Body of pancreas (tissue), 4 donors: ENCODE measurements at regions not wholly inside any gene's neighbourhood (a gene's known extent, or its start where the extent isn't known, plus 50 kb on each side); places are given as distances from the start of the nearest gene placed in this dataset.
"Not testable (repeated sequence)": the region's sequence is repeated elsewhere in the genome, so short reads cannot be mapped to it uniquely, and the experiment has no call there.

ENCODE experiments used
- ATAC-seq: fragments of 150-250 bp; one replicate; pipeline ENCODE4 v1.9.1; 2016
- DNase-seq, 4 donors: peaks; one replicate each; pipeline ENCODE4 v3.0.0-alpha.2; 2019
- H3K27ac ChIP-seq, 4 donors: fragments of 200-600 bp; sonication (generic); 1 replicate in 3 of 4; 2 replicates in 1 of 4; pipeline versions ENCODE4 v1.5.1 to v1.6.1; 2016 to 2019; ENCODE audit warnings: mild to moderate bottlenecking in 1 of 4, mixed read lengths in 1 of 4, moderate library complexity in 1 of 4
- H3K27me3 ChIP-seq, 2 donors: fragments of 200-600 bp; sonication (generic); one replicate each; pipeline ENCODE4 v1.6.0; 2016; ENCODE audit warnings: mild to moderate bottlenecking in 1 of 2
- H3K36me3 ChIP-seq, 2 donors: fragments of 200-600 bp; sonication (generic); replicated peaks in 1 of 2; 2 replicates each; pipeline ENCODE4 v1.5.1; 2016; ENCODE audit warnings: low read depth in 2 of 2; ENCODE audit not compliant: insufficient read depth in 1 of 2
- H3K4me1 ChIP-seq: fragments of 200-600 bp; sonication (generic); one replicate; pipeline ENCODE4 v1.6.0; 2016
- H3K4me3 ChIP-seq, 2 donors: fragments of 200-600 bp; sonication (generic); 1 replicate in 1 of 2; 2 replicates in 1 of 2; pipeline ENCODE4 v1.5.1; 2016 to 2019
- H3K9me3 ChIP-seq, 3 donors: fragments of 200-600 bp; sonication (generic); 1 replicate in 2 of 3; 2 replicates in 1 of 3; pipeline ENCODE4 v1.5.1; 2016
- POLR2A ChIP-seq, 3 donors: fragments of 450-650 bp; IDR thresholded peaks; one replicate each; pipeline ENCODE4 v1.6.1; 2016; ENCODE audit warnings: antibody characterized with exemption in 3 of 3, mild to moderate bottlenecking in 2 of 3
- WGBS, 2 donors: methylation state at CpG; one replicate each; pipeline ENCODE4 v1.1.5; 2017; 5-methylcytosine and 5-hydroxymethylcytosine counted together
- intact Hi-C: fragments of 100-400 bp; cut with DNase I; formaldehyde crosslinking; loops from one replicate; pipeline ENCODE4 v1.15.1; 2023
- TF ChIP-seq, protein P1 (sequence below), 7 experiments: fragments of 450-650 bp in 4 of 7; fragments of 200-600 bp in 3 of 7; sonication (generic) in 3 of 7; IDR thresholded peaks; one replicate each; pipeline ENCODE4 v1.5.1; 2016 to 2019; ENCODE audit warnings: antibody characterized with exemption in 7 of 7

DNA sequence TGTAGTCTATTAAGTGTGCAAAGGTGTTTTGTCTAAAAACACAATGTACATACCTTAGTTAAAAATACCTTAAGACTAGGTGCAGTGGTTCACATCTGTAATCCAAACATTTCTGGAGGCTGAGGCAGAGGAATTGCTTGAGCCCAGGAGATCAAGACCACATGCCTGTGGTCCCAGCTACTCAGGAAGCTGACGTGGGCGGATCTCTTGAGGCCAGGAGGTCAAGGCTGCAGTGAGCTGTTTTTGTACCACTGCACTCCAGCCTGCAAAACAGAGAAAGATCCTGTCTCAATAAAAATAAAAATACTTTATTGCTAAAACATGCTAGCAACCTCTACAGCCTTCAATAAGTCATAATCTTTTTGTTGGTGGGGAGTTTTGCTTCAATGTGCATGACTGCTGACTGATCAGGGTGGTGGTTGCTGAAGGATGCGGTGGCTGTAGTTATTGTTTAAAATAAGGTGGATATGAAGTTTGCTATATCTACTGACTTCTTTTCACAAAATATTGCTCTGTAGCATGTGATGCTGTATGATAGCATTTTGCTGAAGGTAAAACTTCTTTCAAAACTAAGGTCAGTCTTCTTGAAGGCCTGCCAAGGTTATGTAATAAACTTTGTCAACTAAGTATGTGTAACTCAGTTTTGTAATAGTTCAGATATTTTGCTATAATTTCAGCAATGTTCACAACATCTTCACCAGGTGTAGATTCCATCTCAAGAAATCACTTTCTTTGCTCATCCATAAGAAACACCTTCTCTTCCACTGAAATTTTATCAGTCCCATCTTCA is 1238.0 kb upstream of the NRXN1 start:
- no peak for ATAC-seq
- no peaks in the 10 kb centered on the region for H3K4me1 ChIP-seq
- H3K4me3 ChIP-seq = no peak overlapping the region
- no peaks in the 10 kb centered on the region for H3K9me3 ChIP-seq
- H3K36me3 ChIP-seq = no peaks in the 10 kb centered on the region
- TF ChIP-seq, protein P1, sequence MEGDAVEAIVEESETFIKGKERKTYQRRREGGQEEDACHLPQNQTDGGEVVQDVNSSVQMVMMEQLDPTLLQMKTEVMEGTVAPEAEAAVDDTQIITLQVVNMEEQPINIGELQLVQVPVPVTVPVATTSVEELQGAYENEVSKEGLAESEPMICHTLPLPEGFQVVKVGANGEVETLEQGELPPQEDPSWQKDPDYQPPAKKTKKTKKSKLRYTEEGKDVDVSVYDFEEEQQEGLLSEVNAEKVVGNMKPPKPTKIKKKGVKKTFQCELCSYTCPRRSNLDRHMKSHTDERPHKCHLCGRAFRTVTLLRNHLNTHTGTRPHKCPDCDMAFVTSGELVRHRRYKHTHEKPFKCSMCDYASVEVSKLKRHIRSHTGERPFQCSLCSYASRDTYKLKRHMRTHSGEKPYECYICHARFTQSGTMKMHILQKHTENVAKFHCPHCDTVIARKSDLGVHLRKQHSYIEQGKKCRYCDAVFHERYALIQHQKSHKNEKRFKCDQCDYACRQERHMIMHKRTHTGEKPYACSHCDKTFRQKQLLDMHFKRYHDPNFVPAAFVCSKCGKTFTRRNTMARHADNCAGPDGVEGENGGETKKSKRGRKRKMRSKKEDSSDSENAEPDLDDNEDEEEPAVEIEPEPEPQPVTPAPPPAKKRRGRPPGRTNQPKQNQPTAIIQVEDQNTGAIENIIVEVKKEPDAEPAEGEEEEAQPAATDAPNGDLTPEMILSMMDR (IDR thresholded peaks at IDR 0.05) = no peak
- TF ChIP-seq POLR2A (IDR thresholded peaks at IDR 0.05) = no peak
- intact Hi-C loops = no loop called here
- 64 to 70% methylated on average over 3 of the region's 3 CpGs for WGBS, 2 donors
- H3K27me3 ChIP-seq = no peaks in the 10 kb centered on the region
- no peak for DNase-seq
- H3K27ac ChIP-seq = no peak overlapping the region

DNA sequence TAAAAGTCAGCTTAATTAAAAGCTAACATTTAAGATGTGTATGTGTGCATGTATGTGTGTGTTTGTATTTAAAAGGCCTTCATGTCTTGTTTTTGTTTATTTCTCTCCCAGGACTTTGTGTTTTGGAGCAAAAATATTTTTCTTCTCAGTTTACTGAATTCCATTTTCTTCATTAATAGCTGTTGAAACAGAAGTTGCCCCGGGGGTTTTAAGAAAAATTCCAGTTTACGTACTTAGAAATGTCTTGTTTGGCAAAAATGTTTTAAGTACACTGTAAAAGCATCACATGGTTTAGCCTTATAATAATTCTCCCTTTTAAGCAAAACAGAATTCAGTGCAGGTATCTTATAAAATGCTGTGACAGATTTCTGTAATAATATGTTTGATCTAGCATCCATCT is 1233.0 kb upstream of the NRXN1 start:
- DNase-seq (no peak), ATAC-seq (no peak)
- no peaks in the 10 kb centered on the region for H3K27me3 ChIP-seq
- H3K27ac ChIP-seq = no peak overlapping the region
- WGBS, 2 donors = 83 to 86% methylated on average over 2 of the region's 2 CpGs
- H3K4me3 ChIP-seq = no peak overlapping the region
- intact Hi-C loops = no loop called here
- no peaks in the 10 kb centered on the region for H3K4me1 ChIP-seq
- no peaks in the 10 kb centered on the region for H3K9me3 ChIP-seq
- TF ChIP-seq, protein P1 (IDR thresholded peaks at IDR 0.05) = no peak
- no peak for TF ChIP-seq POLR2A (IDR thresholded peaks at IDR 0.05)
- no peaks in the 10 kb centered on the region for H3K36me3 ChIP-seq

DNA sequence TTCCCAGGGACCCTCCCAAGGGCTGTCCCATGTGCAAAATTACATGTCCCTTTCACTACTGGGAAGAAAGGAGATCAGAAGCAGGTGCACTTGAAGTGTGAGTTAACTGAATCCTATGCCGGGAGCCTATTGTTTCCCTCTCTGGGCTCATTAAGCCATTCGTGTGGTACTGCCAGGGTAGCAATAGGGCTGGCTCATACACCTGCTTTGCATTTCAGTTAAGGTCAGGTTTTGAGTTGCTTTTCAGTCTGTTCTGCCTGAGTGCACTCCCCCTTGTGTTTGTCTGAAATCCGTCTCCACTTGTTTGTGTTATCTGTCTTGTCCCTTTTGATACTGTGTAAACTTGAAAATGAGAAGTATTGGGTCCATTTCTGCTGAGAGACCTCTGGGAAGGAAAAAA is 1232.6 kb upstream of the NRXN1 start:
- WGBS, 2 donors = 59 to 70% methylated on average over 3 of the region's 3 CpGs

DNA sequence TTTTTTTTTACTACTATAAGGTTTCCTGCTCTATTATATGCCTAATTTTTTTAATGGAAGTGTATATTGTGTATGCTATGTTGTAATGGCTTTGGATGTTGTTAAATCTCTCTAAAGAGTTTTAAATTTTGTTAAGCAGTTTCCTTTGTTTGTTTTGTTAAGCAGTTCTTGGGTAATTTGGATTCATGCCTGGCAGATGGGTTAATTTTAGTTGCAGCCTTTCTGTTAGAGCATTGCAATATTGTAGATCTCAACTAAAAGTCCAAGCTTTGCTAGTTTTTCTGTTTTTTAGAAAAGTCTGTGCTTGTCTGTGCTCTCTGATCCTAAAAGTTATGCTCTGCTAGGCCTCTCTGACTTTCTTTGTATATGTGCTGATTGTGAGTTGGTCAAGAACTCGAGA is 1229.0 kb upstream of the NRXN1 start:
- Histone ChIP-seq H3K4me1 (no peaks in the 10 kb centered on the region), H3K9me3 (no peaks in the 10 kb centered on the region), H3K27ac (no peak overlapping the region), H3K27me3 (no peaks in the 10 kb centered on the region), H3K4me3 (no peak overlapping the region), H3K36me3 (no peaks in the 10 kb centered on the region)
- intact Hi-C loops = no loop called here
- DNase-seq = no peak
- no peak for ATAC-seq
- 82 to 94% methylated on average over 1 of the region's 1 CpG for WGBS, 2 donors
- no peak for TF ChIP-seq POLR2A (IDR thresholded peaks at IDR 0.05)
- TF ChIP-seq, protein P1 (IDR thresholded peaks at IDR 0.05) = no peak

More for the DNA sequence above, 1232.6 kb upstream of the NRXN1 start:
- H3K9me3 ChIP-seq = no peaks in the 10 kb centered on the region
- no peaks in the 10 kb centered on the region for H3K4me1 ChIP-seq
- intact Hi-C loops = no loop called here
- H3K27ac ChIP-seq = no peak overlapping the region
- no peak for DNase-seq
- H3K4me3 ChIP-seq = no peak overlapping the region
- no peak for ATAC-seq
- H3K36me3 ChIP-seq = no peaks in the 10 kb centered on the region
- TF ChIP-seq, protein P1 (IDR thresholded peaks at IDR 0.05) = no peak
- TF ChIP-seq POLR2A (IDR thresholded peaks at IDR 0.05) = no peak
- no peaks in the 10 kb centered on the region for H3K27me3 ChIP-seq

DNA sequence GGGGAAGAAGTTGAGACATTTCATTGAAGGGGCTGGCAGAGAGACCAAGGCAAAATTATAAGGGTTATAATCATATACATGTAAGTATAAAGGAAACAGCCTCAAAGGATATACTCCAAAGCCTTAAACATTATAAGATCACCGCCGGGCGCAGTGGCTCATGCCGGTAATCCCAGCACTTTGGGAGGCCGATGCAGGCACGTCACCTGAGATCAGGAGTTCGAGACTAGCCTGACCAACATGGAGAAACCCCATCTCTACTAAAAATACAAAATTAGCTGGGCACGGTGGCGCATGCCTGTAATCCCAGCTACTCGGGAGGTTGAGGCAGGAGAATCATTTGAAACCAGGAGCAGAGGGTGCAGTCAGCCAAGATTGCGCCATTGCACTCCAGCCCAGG is 1227.0 kb upstream of the NRXN1 start:
- H3K36me3 ChIP-seq, H3K9me3 ChIP-seq, H3K27ac ChIP-seq, H3K4me3 ChIP-seq, H3K27me3 ChIP-seq, ATAC-seq, intact Hi-C loops, H3K4me1 ChIP-seq, DNase-seq: not testable (repeated sequence)
- WGBS, 2 donors = 96% methylated on average over 11 of the region's 11 CpGs
